ENCODE measurements at regions not wholly inside any gene's neighbourhood (a gene's known extent, or its start where the extent isn't known, plus 50 kb on each side); places are given as distances from the start of the nearest gene placed in this dataset.
"Not testable (repeated sequence)": the region's sequence is repeated elsewhere in the genome, so short reads cannot be mapped to it uniquely, and the experiment has no call there.

GRCh38 chr1:47661040-47661439 lies 223.2 kb downstream of the FOXD2 start:
- DNase-seq (ENCODE audit: low spot score): no peak

DNA sequence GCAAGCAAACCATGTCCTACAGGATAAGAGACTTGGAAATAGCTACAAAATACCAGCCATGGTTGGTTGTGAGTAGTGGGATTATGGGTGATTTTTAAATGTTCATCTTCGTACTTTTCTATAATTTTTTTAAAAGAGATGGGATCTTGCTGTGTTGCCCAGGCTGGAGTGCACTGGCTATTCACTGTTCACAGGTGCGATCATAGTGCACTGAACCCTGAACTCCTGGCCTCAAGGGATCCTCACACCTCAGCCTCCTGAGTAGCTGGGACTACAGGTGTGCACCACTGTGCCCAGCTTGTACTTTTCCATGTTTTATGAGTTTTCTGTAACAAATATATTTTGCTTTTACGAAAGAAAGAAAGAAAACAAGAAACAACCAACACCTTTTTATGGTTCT lies 224.2 kb downstream of the FOXD2 start:
- no peak for DNase-seq (ENCODE audit: low spot score)

DNA sequence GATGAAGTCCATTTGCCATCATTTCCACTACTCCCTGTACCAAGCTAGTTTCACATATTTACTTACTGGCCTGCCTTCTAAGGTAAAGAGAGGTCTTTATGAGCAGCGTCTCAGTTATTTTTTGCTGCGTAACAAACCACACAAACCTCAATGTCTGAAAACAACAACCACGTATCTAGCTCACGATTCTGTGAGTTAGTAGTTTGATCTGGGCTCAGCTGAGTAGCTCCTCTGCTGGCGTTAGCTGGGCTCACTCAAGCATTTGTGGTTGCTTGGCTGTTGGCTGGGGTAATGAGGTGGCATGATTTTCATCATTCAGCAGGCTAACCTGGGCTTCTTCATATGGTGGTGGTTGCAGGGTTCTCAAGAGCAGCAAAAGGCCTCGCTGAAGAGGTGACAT lies 225.4 kb downstream of the FOXD2 start:
- no peak for DNase-seq (ENCODE audit: low spot score)

GRCh38 chr1:47664356-47664755 lies 226.5 kb downstream of the FOXD2 start:
- no peak for DNase-seq (ENCODE audit: low spot score)

GRCh38 chr1:47664896-47665295 lies 227.1 kb downstream of the FOXD2 start:
- not testable (repeated sequence) for DNase-seq (ENCODE audit: low spot score)

- DNase-seq (ENCODE audit: low spot score): no peak
Observed at GRCh38 chr1:47669081-47669585, 231.3 kb downstream of the FOXD2 start.

DNA sequence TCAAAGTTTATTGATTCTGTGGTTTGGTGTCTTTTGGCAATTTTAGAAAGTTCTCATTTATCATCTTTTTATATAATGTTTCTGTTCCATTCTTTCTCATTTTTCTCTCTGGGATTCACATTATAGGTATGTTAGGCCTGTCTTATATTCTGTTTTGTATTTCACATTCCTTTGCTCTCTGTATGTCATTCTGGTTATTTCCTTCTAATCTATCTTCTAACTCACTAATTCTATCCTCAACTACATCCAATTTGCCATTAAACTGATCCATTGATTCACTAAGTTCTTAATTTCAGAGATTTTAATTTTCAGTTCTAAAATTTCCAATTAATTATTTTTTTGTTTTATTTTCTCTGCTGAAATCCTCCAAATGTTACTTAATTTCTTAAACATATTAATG lies 234.8 kb downstream of the FOXD2 start:
- DNase-seq (ENCODE audit: low spot score): no peak

GRCh38 chr1:47674189-47674588 lies 236.3 kb downstream of the FOXD2 start:
- no peak for DNase-seq (ENCODE audit: low spot score)

- DNase-seq (ENCODE audit: low spot score): no peak
Observed at GRCh38 chr1:47675047-47675675, 237.3 kb downstream of the FOXD2 start.

- no peak for DNase-seq (ENCODE audit: low spot score)
Observed at GRCh38 chr1:47675721-47676120, 237.9 kb downstream of the FOXD2 start.

GRCh38 chr1:47676311-47677054 lies 238.6 kb downstream of the FOXD2 start:
- no peak for DNase-seq (ENCODE audit: low spot score)

GRCh38 chr1:47677241-47677940 lies 239.5 kb downstream of the FOXD2 start:
- DNase-seq (ENCODE audit: low spot score): no peak

DNA sequence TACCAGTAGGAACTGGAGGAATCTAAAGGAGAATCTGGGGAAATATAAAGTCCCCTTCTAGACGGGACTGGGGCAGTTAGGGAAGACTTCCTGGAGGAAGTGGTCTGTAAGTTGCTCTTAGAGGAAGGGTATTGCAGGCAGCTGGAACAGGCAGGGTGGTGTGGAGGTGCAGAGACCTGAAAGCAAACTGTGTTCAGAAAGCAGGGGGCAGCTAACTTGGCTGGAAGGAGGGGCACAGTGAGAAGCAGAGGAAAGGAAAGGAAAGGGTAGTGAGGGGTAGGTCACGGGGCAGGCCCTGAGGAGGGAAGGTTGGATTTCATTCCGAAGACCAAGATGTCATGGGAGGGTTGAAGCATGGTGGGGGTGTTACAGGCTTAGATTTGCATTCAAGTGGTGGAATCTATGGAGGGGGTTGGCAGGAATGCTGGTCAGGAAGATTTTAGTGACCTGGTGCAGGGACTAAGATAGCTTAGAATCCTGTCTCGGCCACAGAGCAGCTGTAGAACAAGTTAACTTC lies 240.7 kb downstream of the FOXD2 start:
- DNase-seq (ENCODE audit: low spot score): no peak

- DNase-seq (ENCODE audit: low spot score): no peak
Observed at GRCh38 chr1:47679301-47679791, 241.5 kb downstream of the FOXD2 start.

DNA sequence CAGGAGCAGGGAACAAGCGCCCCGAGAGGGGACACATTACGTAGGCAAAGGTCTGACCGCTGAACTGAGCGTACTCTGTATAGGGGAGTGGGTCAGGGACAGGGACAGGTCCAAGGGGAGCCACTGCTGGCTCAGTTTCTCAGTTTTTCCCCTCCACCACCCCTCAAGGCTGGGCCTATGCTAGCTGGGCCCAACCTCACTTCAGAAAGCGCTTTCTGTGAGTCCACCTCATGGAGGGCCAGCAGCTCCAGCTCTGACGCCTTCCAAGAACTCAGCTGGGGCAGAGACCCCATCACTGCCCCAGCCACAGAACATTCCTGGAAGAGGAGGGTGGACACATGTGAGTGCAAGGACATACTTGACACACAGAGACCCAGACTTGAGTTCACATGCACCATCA lies 242.0 kb downstream of the FOXD2 start:
- no peak for DNase-seq (ENCODE audit: low spot score)

DNA sequence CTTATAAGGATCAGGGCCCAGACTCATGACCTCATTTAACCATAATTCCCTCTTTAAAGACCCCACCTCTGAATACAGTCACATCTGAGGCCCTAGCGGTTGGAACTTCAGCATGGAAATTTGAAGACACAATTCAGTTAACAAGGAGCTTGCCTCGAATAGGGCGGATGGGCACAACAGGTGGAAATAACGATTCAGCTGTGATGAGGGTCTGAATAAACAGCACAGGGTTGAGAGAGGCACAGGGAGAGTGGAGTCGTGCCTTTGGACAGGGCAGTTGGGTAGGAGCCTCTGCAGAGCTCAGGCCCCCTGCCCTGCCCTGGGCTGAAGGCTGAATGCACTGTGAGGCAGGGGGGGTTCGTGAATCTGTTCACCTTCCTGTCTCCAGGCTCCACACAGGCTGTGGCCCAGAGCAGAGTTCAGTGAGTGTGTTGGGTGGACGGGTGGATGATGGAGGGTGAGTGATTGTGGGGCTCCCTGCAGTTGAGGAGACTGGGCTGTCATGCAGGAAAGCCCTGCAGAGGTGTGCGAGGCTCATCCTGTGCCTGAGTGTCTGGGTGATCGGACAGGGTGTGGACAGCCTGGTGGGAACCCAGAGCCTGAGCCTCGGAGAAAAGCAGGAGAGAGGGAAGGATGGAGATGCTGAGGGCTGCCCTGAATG lies 243.1 kb downstream of the FOXD2 start:
- no peak for DNase-seq (ENCODE audit: low spot score)

GRCh38 chr1:47681735-47682134 lies 243.9 kb downstream of the FOXD2 start:
- no peak for DNase-seq (ENCODE audit: low spot score)

- DNase-seq (ENCODE audit: low spot score): no peak
Observed at GRCh38 chr1:47682198-47682597, 244.4 kb downstream of the FOXD2 start.

GRCh38 chr1:47682786-47683350 lies 245.0 kb downstream of the FOXD2 start:
- DNase-seq (ENCODE audit: low spot score): no peak

DNA sequence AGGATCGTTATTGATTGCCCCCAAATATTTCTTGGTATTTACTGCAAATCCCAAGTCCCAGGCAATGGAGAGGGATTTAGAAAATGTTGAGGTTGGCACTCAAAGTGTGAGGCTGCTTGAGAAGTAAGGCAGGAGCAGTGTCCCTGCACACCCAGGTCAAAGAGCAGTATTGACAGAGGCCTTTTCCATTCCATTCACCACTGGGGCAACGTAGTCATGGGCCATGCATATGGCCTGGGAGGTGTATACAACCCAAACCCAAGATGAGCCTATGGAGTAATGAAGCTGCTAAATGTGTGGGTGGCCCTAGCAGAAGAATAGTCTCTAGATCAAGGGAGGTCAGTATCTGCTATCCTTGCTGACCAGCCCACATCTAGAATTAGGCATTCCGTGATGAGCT lies 245.6 kb downstream of the FOXD2 start:
- no peak for DNase-seq (ENCODE audit: low spot score)

DNA sequence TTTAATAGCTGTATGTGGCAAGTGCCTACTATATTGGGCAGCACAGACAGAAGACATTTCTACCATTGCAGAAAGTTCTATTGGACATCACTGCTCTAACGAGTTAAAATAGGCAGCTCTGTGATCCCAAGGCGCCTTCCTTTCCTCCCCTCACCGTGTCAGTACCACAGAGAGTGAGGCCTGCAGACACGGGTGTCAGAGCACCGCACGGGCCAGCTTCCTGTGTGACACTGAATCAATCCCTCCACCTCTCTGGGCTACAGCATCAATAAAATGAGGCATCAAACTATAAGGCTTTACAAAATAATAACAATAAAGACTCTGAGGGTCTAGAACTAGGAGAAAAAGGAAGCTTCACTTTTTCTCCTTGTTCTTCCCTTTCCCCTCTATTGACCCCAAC lies 246.7 kb downstream of the FOXD2 start:
- DNase-seq (ENCODE audit: low spot score): no peak
